Activated naive CD8-positive, alpha-beta T cell treated with anti-CD3 and anti-CD28 coated beads, Interleukin-2, amount 10 ng/mL, durations not matched to agents 7 days and 5 days (primary cell): ENCODE measurements at regions not wholly inside any gene's neighbourhood (a gene's known extent, or its start where the extent isn't known, plus 50 kb on each side); places are given as distances from the start of the nearest gene placed in this dataset.
A peak's percentile ranks its signal among the peaks of the same experiment; 100 is the strongest.
"Not testable (repeated sequence)": the region's sequence is repeated elsewhere in the genome, so short reads cannot be mapped to it uniquely, and the experiment has no call there.

Experiments used
- ATAC-seq: fragments of 150-1000 bp; cut with Tn5 transposase; one replicate; pipeline ENCODE4 v1.10.0; 2021; ENCODE audit warnings: low read depth, moderate library complexity
- POLR2A ChIA-PET: fragments of 350-600 bp; sonication (Branson Sonifier 250); formaldehyde crosslinking; loops from one replicate; lab custom pipeline; 2021; ENCODE audit warnings: antibody characterized with exemption; lab: Charles Lee
- DNase-seq: peaks from one replicate; pipeline ENCODE4 v3.0.0; 2021
- H3K27ac Mint-ChIP-seq: one replicate; pipeline ENCODE4 v1.8.0; 2022; ENCODE audit warnings: mild to moderate bottlenecking, mixed read lengths
- H3K27me3 Mint-ChIP-seq: one replicate; pipeline ENCODE4 v1.8.0; 2022; ENCODE audit warnings: mild to moderate bottlenecking, moderate library complexity, mixed read lengths
- H3K36me3 Mint-ChIP-seq: one replicate; pipeline ENCODE4 v1.8.0; 2021; ENCODE audit warnings: mild to moderate bottlenecking, mixed read lengths
- H3K4me1 Mint-ChIP-seq: one replicate; pipeline ENCODE4 v1.8.0; 2021; ENCODE audit warnings: mixed read lengths
- H3K4me3 Mint-ChIP-seq: one replicate; pipeline ENCODE4 v1.8.0; 2022; ENCODE audit warnings: mild to moderate bottlenecking, moderate library complexity, mixed read lengths
- H3K9me3 Mint-ChIP-seq: one replicate; pipeline ENCODE4 v1.8.0; 2021; ENCODE audit warnings: mixed read lengths

GRCh38 chr15:22714358-22715132 lies 71.9 kb upstream of the NIPA1 start:
- H3K27ac Mint-ChIP-seq, H3K4me1 Mint-ChIP-seq, H3K9me3 Mint-ChIP-seq, H3K36me3 Mint-ChIP-seq, POLR2A ChIA-PET: not testable (repeated sequence)
- Mint-ChIP-seq H3K27me3 (peaks cover 45% of the 10 kb centered on the region), H3K4me3 (peak overlapping the region; percentile 39)
- DNase-seq: peak; percentile 35
- peak; percentile 50 for ATAC-seq

GRCh38 chr15:22715133-22715845 lies 71.2 kb upstream of the NIPA1 start:
- ATAC-seq: peak; percentile 42
- H3K27me3 Mint-ChIP-seq: peaks cover 45% of the 10 kb centered on the region
- H3K9me3 Mint-ChIP-seq, DNase-seq, H3K4me3 Mint-ChIP-seq, POLR2A ChIA-PET, H3K36me3 Mint-ChIP-seq, H3K4me1 Mint-ChIP-seq, H3K27ac Mint-ChIP-seq: not testable (repeated sequence)

GRCh38 chr15:22719980-22720379 lies 66.5 kb upstream of the NIPA1 start:
- H3K36me3 Mint-ChIP-seq, POLR2A ChIA-PET, ATAC-seq, H3K9me3 Mint-ChIP-seq, H3K27ac Mint-ChIP-seq, H3K4me1 Mint-ChIP-seq, H3K4me3 Mint-ChIP-seq, DNase-seq: not testable (repeated sequence)
- H3K27me3 Mint-ChIP-seq: peaks cover 36% of the 10 kb centered on the region

- H3K27ac Mint-ChIP-seq, H3K36me3 Mint-ChIP-seq, ATAC-seq, POLR2A ChIA-PET, H3K9me3 Mint-ChIP-seq, H3K4me1 Mint-ChIP-seq, DNase-seq, H3K4me3 Mint-ChIP-seq: not testable (repeated sequence)
- H3K27me3 Mint-ChIP-seq: peaks cover 24% of the 10 kb centered on the region
Measured at GRCh38 chr15:22726104-22726503, 60.3 kb upstream of the NIPA1 start.

GRCh38 chr15:22735067-22735466 lies 51.4 kb upstream of the NIPA1 start:
- H3K4me1 Mint-ChIP-seq, H3K36me3 Mint-ChIP-seq, H3K9me3 Mint-ChIP-seq, POLR2A ChIA-PET, DNase-seq, ATAC-seq, H3K4me3 Mint-ChIP-seq, H3K27ac Mint-ChIP-seq: not testable (repeated sequence)
- H3K27me3 Mint-ChIP-seq: peaks cover 27% of the 10 kb centered on the region

- H3K27me3 Mint-ChIP-seq: peaks cover 33% of the 10 kb centered on the region
- H3K27ac Mint-ChIP-seq: no peak overlapping the region
- POLR2A ChIA-PET: no interaction called here
- H3K4me1 Mint-ChIP-seq: peaks cover 10% of the 10 kb centered on the region
- DNase-seq (no peak), ATAC-seq (no peak)
- no peaks in the 10 kb centered on the region for H3K36me3 Mint-ChIP-seq
- H3K4me3 Mint-ChIP-seq: no peak overlapping the region
- H3K9me3 Mint-ChIP-seq: no peaks in the 10 kb centered on the region
Measured at GRCh38 chr15:22735781-22736180, 50.7 kb upstream of the NIPA1 start.

GRCh38 chr15:22736200-22736599 lies 50.2 kb upstream of the NIPA1 start:
- H3K4me1 Mint-ChIP-seq, H3K4me3 Mint-ChIP-seq, H3K36me3 Mint-ChIP-seq, DNase-seq, ATAC-seq, H3K27ac Mint-ChIP-seq, POLR2A ChIA-PET, H3K9me3 Mint-ChIP-seq: not testable (repeated sequence)
- peaks cover 30% of the 10 kb centered on the region for H3K27me3 Mint-ChIP-seq
